ENCODE measurements at regions not wholly inside any gene's neighbourhood (a gene's known extent, or its start where the extent isn't known, plus 50 kb on each side); places are given as distances from the start of the nearest gene placed in this dataset.

DNA sequence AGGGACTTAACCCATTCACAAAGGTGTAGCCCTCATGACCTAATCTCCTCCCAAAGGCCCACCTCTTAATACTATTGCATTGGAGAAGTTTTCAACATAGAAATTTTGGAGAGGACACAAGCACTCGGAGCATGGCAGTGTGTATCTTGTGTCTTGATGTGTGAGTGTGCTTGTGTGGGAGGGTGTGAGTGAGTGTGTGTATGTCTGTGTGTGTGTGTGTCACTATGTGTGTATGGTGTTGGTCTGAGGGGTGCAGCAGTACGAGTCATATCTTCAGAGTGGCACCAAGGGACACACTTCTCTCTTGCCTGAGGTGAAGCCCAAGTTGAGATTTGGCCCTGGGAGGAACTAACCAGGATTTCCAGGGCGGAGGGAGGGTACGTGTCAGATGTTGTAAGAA, 73.7 kb downstream of the NAV1 start:
- DNase-seq (ENCODE audit: low read depth) = no peak
- TF ChIP-seq, protein P1, sequence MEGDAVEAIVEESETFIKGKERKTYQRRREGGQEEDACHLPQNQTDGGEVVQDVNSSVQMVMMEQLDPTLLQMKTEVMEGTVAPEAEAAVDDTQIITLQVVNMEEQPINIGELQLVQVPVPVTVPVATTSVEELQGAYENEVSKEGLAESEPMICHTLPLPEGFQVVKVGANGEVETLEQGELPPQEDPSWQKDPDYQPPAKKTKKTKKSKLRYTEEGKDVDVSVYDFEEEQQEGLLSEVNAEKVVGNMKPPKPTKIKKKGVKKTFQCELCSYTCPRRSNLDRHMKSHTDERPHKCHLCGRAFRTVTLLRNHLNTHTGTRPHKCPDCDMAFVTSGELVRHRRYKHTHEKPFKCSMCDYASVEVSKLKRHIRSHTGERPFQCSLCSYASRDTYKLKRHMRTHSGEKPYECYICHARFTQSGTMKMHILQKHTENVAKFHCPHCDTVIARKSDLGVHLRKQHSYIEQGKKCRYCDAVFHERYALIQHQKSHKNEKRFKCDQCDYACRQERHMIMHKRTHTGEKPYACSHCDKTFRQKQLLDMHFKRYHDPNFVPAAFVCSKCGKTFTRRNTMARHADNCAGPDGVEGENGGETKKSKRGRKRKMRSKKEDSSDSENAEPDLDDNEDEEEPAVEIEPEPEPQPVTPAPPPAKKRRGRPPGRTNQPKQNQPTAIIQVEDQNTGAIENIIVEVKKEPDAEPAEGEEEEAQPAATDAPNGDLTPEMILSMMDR (IDR thresholded peaks at IDR 0.05; ENCODE audit: insufficient read depth, low read length, poor library complexity, severe bottlenecking) = no peak
- Histone ChIP-seq H3K4me3 (ENCODE audit: low read depth, low read length) (no peak overlapping the region), H3K27me3 (ENCODE audit: control insufficient read depth, insufficient read depth, low read length) (no peaks in the 10 kb centered on the region), H3K36me3 (ENCODE audit: control insufficient read depth, insufficient read depth, low read length) (no peaks in the 10 kb centered on the region)

DNA sequence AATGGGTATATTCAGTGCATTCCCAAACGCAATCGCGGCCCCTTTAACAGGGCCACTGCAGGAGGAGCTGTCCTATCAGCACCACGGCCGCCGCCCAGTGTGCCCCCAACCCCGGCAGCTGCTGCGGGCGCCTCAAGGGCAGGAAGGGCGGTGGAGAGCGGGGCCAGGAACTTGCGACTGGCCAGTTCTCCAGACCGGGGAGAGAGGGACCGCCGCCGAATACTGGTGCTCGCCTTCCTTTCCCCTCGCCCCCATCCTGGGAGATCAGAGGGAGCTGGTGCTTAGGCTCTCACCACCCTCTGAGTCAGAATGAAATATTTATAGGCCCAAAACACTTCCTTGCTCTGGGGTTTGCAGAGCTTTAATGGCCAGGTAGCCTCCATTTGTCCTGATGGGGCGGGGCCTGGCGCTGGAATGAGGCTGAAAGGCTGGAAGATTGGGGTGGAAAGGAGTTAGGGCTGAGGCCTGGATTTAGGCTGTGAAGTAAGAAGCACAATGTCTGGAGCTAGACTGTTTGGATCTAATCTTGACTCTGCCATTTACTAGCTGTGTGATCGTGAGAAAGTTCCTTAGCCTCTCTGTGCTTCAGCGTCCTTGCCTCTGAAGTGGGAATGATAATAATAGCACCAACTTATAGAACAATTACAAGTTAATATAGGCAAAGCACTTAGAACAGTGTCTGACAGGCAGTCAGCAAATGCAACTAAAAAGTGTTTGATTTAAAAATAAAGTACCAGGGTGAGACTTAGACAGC, 75.5 kb downstream of the NAV1 start:
- Histone ChIP-seq H3K27me3 (ENCODE audit: control insufficient read depth, insufficient read depth, low read length) (no peaks in the 10 kb centered on the region), H3K4me3 (ENCODE audit: low read depth, low read length) (no peak overlapping the region), H3K36me3 (ENCODE audit: control insufficient read depth, insufficient read depth, low read length) (no peaks in the 10 kb centered on the region)
- no peak for DNase-seq (ENCODE audit: low read depth)
- TF ChIP-seq, protein P1 (IDR thresholded peaks at IDR 0.05; ENCODE audit: insufficient read depth, low read length, poor library complexity, severe bottlenecking) = no peak

DNA sequence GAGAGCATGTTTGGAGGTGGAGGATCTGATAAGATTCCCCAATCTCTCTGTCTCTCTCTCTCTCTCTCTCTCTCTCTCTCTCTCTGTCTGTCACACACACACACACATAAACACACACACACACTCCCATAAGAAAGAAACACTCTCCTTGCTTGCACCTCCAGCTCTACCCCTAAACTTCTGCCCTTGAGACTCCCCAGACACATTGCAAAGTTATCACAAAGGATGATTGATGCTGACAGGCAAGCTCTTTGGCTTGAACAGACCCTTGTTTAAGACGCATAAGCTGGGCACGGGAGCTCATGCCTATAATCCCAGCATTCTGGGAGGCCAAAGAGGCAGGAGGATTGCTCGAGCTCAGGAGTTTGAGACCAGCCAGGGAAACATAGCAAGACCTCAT, 78.2 kb downstream of the NAV1 start:
- no peak for DNase-seq (ENCODE audit: low read depth)
- Histone ChIP-seq H3K36me3 (ENCODE audit: control insufficient read depth, insufficient read depth, low read length) (no peaks in the 10 kb centered on the region), H3K27me3 (ENCODE audit: control insufficient read depth, insufficient read depth, low read length) (no peaks in the 10 kb centered on the region), H3K4me3 (ENCODE audit: low read depth, low read length) (no peak overlapping the region)
- TF ChIP-seq, protein P1 (IDR thresholded peaks at IDR 0.05; ENCODE audit: insufficient read depth, low read length, poor library complexity, severe bottlenecking) = no peak

DNA sequence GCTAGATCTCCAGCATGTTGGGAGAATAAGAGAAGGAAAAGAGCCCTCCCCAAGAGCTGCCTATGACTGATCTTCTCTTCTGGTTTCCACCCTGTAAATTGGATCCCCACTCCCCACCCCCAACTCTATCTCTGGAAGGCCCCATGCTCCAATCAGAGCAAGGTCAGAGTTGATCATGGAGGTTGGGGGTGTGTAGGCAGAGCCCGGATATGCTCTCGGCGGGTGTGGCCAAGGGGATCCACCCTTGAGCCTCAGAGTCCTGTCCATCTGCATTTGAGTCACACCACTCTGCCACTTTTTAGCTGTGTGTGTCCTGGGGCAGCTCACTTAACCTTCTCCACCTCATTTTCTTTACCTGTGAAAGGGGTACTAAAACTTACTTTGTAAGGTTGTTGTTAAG, 79.5 kb downstream of the NAV1 start:
- no peak overlapping the region for H3K4me3 ChIP-seq (ENCODE audit: low read depth, low read length)
- H3K27me3 ChIP-seq (ENCODE audit: control insufficient read depth, insufficient read depth, low read length) = no peaks in the 10 kb centered on the region
- no peak for DNase-seq (ENCODE audit: low read depth)
- H3K36me3 ChIP-seq (ENCODE audit: control insufficient read depth, insufficient read depth, low read length) = peaks cover 1% of the 10 kb centered on the region
- TF ChIP-seq, protein P1 (IDR thresholded peaks at IDR 0.05; ENCODE audit: insufficient read depth, low read length, poor library complexity, severe bottlenecking) = no peak

DNA sequence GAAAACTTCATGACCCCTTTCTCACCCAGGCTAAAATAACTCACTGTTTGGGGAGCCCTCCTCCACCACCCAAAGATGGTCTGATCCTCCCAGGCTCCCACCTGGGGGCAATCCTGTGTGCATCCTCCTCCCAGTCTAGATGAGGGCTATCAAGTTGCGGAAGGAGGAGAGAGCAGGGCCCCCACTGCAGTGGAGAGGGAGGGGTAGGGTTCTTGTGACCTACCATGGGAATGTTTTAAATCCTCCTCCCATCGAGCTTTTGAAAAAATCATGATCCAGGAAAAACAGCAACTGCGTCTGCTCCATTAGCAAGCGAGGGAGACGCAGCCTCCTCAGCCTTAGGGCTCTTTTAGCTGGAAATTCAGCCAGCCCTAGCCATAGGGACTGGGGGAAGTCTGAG, 80.0 kb downstream of the NAV1 start:
- Histone ChIP-seq H3K4me3 (ENCODE audit: low read depth, low read length) (no peak overlapping the region), H3K27me3 (ENCODE audit: control insufficient read depth, insufficient read depth, low read length) (no peaks in the 10 kb centered on the region), H3K36me3 (ENCODE audit: control insufficient read depth, insufficient read depth, low read length) (peaks cover 1% of the 10 kb centered on the region)
- DNase-seq (ENCODE audit: low read depth) = no peak
- TF ChIP-seq, protein P1 (IDR thresholded peaks at IDR 0.05; ENCODE audit: insufficient read depth, low read length, poor library complexity, severe bottlenecking) = no peak

DNA sequence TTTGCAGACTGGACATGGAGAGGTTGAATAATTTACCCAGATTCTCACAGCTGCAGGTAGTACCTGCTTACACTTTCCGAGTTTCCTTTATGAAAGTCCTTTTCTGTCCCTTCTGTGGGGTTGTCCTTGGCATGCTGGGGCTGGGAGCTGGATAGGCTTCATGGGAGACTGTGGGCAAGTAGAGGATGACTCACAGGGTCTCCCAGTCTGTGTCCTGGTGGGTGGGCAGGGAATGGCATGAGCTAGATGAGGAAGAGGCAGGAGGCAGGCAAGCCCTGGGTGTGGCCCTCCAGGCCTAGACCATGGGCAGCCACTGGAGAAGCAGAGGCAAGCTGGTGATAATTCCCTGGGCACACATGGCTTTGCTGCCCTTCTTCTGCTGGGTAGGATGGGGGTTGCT, 80.6 kb downstream of the NAV1 start:
- Histone ChIP-seq H3K36me3 (ENCODE audit: control insufficient read depth, insufficient read depth, low read length) (peaks cover 1% of the 10 kb centered on the region), H3K4me3 (ENCODE audit: low read depth, low read length) (no peak overlapping the region), H3K27me3 (ENCODE audit: control insufficient read depth, insufficient read depth, low read length) (no peaks in the 10 kb centered on the region)
- TF ChIP-seq, protein P1 (IDR thresholded peaks at IDR 0.05; ENCODE audit: insufficient read depth, low read length, poor library complexity, severe bottlenecking) = no peak
- DNase-seq (ENCODE audit: low read depth) = no peak

Data from kidney epithelial cell (primary cell).